Endothelial cell of umbilical vein (primary cell): ENCODE measurements at regions not wholly inside any gene's neighbourhood (a gene's known extent, or its start where the extent isn't known, plus 50 kb on each side); places are given as distances from the start of the nearest gene placed in this dataset.

Experiments
- EZH2 ChIP-seq: IDR thresholded peaks from 2 replicates; pipeline ENCODE4 v1.6.1; 2012; ENCODE audit warnings: borderline replicate concordance, low read depth, mild to moderate bottlenecking, moderate library complexity, low read length, inconsistent platforms; ENCODE audit not compliant: severe bottlenecking
- FOS ChIP-seq: IDR thresholded peaks from 2 replicates; pipeline ENCODE4 v1.6.1; 2011; ENCODE audit warnings: mild to moderate bottlenecking, low read length, moderate library complexity, borderline replicate concordance; ENCODE audit not compliant: insufficient read depth
- GATA2 ChIP-seq: IDR thresholded peaks from 2 replicates; pipeline ENCODE4 v1.7.0; 2011; ENCODE audit warnings: low read depth, mild to moderate bottlenecking, moderate library complexity, mixed read lengths, low read length; ENCODE audit not compliant: insufficient read length, insufficient read depth
- JUN ChIP-seq: IDR thresholded peaks from 2 replicates; pipeline ENCODE4 v1.6.1; 2011; ENCODE audit warnings: borderline replicate concordance, low read depth; ENCODE audit not compliant: insufficient read length, insufficient read depth
- MYC ChIP-seq: IDR thresholded peaks from one replicate; pipeline ENCODE4 v1.6.1; 2011; ENCODE audit warnings: mild to moderate bottlenecking, low read depth, low read length
- POLR2A ChIP-seq: IDR thresholded peaks from 2 replicates; pipeline ENCODE4 v1.6.1; 2012; ENCODE audit warnings: low read depth, mild to moderate bottlenecking, control low read depth, low read length
- POLR2AphosphoS5 ChIP-seq: IDR thresholded peaks from 2 replicates; pipeline ENCODE4 v1.6.1; 2012; ENCODE audit warnings: low read depth, mild to moderate bottlenecking, control low read depth, low read length, moderate library complexity; ENCODE audit not compliant: insufficient read depth
- TF ChIP-seq, protein P1 (sequence below), 2 donors: IDR thresholded peaks; 1 replicate in 1 of 2; 2 replicates in 1 of 2; pipeline ENCODE4 v1.5.1; 2011; ENCODE audit warnings: low read length in 2 of 2, mild to moderate bottlenecking in 2 of 2, moderate library complexity in 2 of 2, control low read depth in 1 of 2, inconsistent platforms in 1 of 2, low read depth in 1 of 2; ENCODE audit not compliant: insufficient read depth in 1 of 2; ENCODE audit errors: extremely low read depth in 1 of 2
- TF ChIP-seq, protein P2 (sequence below): IDR thresholded peaks from 2 replicates; pipeline ENCODE4 v1.6.1; 2011; ENCODE audit not compliant: insufficient read depth, insufficient read length

DNA sequence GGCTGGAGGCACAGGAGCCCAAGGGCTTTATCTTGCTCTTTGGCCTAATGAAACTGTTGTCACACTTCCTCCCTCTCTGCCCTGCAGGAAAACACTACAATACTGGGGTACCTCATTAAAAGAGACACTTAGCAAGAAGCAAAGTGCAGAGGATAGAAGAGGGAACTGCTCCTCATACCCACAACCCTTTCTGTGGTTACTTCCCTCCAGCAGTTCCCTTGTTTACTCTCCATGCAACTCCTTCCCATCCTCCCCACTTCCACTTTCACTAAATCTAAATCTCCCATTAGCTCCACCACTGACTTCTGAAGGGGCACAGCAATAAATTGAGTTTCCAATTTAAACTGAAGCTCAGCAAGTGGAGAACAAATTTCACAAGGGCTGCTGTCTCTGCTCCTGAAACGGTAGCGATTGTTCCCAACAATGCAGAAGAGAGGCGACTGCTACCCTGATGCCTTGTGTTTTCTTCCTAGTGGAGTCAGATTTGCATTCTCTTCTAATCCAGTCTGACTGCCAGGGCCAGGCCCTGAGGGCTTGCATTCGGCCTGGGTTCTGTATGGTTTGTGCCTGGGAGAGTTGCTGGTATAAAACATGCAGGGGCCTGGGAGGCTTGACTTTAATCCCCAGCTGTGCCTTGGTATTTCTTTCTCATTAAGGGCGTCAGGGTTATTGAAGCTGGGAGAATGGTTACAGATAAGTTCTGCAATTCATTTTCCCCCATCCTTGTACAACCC is 454.7 kb downstream of the TFAP2B start:
- TF ChIP-seq, protein P1, sequence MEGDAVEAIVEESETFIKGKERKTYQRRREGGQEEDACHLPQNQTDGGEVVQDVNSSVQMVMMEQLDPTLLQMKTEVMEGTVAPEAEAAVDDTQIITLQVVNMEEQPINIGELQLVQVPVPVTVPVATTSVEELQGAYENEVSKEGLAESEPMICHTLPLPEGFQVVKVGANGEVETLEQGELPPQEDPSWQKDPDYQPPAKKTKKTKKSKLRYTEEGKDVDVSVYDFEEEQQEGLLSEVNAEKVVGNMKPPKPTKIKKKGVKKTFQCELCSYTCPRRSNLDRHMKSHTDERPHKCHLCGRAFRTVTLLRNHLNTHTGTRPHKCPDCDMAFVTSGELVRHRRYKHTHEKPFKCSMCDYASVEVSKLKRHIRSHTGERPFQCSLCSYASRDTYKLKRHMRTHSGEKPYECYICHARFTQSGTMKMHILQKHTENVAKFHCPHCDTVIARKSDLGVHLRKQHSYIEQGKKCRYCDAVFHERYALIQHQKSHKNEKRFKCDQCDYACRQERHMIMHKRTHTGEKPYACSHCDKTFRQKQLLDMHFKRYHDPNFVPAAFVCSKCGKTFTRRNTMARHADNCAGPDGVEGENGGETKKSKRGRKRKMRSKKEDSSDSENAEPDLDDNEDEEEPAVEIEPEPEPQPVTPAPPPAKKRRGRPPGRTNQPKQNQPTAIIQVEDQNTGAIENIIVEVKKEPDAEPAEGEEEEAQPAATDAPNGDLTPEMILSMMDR (IDR thresholded peaks at IDR 0.05; ENCODE audit: extremely low read depth in 1 of 2, insufficient read depth in 1 of 2, low read depth in 1 of 2, low read length in 2 of 2), result no peak
- TF ChIP-seq EZH2 (no peak), POLR2AphosphoS5 (no peak), POLR2A (no peak), FOS (no peak), JUN (no peak), GATA2 (no peak), MYC (no peak)
- TF ChIP-seq, protein P2, sequence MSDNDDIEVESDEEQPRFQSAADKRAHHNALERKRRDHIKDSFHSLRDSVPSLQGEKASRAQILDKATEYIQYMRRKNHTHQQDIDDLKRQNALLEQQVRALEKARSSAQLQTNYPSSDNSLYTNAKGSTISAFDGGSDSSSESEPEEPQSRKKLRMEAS, result no peak
